Fibroblast of skin of back (primary cell): ENCODE measurements at regions not wholly inside any gene's neighbourhood (a gene's known extent, or its start where the extent isn't known, plus 50 kb on each side); places are given as distances from the start of the nearest gene placed in this dataset.
"Not testable (repeated sequence)": the region's sequence is repeated elsewhere in the genome, so short reads cannot be mapped to it uniquely, and the experiment has no call there.

ENCODE experiments used
- DNase-seq: peaks from one replicate; pipeline ENCODE4 v3.0.0-alpha.2; 2013

DNA sequence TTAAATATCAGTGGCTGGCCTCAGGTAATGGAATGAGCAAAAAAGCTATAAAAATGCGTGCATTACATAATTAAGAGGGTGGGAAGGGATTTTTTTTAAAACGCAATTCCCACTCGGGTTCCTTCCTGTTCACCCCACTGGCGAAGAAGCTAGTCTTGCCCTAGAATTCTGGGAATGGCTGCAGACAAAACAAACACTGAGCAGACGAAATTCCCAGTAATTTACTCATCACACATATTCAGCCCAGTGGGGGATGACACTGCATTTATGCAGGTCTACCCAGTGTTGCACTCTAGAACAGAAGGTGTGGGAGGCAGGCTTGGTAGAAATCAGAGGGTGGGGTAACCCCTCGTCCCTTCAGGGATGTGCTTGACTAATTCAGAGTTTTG is 2695.0 kb upstream of the DEFB115 start:
- peak; percentile 93 for DNase-seq

- DNase-seq, result peak; percentile 96
Measured at GRCh38 chr20:28562899-28563521, 2694.5 kb upstream of the DEFB115 start.

- DNase-seq, result not testable (repeated sequence)
Measured at GRCh38 chr20:28564024-28564423, 2693.4 kb upstream of the DEFB115 start.

DNA sequence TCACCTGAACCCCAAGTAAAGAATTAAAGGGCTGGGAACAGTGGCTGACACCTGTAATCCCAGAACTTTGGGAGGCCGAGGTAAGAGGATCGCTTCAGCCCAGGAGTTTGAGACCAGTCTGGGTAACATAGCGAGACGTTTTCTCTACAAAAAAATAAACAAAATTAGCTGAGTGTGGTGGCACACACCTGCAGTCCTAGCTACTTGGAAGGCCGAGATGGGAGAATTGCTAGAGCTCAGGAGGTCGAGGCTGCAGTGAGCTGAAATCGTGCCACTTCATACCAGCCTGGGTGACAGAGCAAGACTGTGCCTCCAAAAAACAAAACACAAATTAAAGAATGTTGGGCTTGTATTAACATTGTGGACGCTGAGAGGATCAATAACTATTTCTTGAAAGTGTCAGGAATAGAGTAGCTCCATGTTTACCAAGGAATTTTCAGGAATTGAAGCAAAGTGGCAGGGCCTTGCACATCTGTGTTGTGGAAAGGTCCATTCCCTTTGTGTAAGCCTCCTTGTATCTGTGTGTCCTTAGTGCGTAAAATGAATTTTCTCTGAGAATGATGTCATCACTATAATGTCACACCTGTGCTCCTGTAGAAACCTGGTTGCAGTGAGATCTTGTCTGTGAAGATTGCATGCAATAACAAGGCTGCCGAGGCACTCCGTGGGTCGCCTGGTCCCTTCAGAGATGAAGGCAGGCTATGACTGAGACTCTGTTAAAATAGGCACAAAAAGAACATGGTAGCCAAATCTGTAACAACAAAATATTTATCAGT is 2692.6 kb upstream of the DEFB115 start:
- DNase-seq, result not testable (repeated sequence)

DNA sequence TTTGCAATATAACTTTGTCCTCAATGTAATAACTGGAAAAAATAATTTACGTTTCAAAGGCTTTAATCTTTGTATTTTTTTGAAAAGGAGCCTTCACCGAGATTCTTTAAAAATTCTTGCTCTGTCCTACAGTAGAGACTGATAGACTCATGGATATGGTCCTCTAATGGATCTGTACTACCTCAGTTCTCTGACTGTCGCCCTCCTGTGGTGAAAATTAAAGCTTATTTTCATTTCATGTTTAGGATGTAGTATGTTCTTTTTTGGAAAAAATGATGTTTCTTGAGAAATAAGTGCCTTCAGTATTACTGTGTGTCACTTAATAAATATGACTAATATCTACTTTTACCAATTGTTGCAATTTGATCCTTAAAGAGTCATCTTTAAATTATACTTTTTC is 2681.5 kb upstream of the DEFB115 start:
- peak; percentile 22 for DNase-seq

- DNase-seq, result not testable (repeated sequence)
Measured at GRCh38 chr20:28591680-28592079, 2665.8 kb upstream of the DEFB115 start.

DNA sequence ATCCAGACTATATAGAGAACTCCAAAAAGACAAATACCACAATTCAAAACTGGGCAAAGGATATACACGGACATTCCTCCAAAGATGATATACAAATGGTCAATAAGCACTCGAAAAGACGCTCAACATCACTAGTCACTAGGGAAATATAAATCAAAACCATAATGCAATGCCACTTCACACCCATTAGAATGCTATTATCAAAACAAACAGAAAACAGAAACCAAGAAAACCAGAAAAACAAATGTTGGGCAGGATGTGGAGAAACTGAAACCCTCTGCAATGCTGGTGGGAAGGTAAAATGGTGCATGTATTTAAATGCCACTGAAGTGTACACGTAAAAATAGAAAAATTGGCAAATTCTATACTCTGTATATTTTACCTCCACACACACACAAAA is 2664.1 kb upstream of the DEFB115 start:
- DNase-seq, result not testable (repeated sequence)

GRCh38 chr20:28594476-28594875 is 2663.0 kb upstream of the DEFB115 start:
- DNase-seq, result peak; percentile 59

DNA sequence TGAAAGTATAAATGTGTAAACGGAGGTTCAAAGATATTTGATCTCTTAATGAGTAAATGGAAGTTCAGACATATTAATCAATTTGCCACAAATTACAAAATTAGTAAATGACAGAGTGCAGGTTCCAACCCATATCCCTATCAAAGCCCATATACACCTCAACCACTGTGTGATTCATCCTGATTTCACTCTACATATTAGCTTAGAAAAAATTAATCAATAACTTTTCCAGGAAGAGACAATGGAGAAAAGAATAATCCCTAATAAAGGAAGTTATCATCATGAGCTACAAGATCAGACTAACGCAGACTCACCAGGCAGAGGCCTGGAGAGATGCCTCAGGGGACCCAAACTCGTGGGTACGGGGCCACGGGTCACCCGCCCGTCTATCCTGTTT is 2655.5 kb upstream of the DEFB115 start:
- DNase-seq, result not testable (repeated sequence)

- peak; percentile 96 for DNase-seq
Measured at GRCh38 chr20:28602403-28603217, 2654.9 kb upstream of the DEFB115 start.

DNA sequence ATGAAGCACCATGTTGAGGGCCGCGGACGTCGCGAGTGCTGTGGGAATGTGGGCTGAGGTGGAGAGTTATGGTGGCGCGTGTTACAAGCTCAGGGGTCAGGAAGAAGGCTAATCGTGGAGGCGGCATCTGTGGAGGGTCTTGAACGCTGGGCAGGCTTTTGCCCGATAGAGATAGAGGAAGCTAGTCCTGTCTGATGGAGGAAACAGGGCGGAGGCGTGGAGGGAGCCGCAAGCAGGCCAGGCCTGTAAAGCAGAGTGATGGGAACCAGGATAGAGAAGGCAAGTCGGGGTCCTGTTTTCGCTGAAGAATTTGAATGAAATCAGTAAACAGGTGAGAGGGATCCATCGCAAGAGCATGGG is 2654.3 kb upstream of the DEFB115 start:
- DNase-seq, result not testable (repeated sequence)

- no peak for DNase-seq
Measured at GRCh38 chr20:28616354-28616753, 2641.1 kb upstream of the DEFB115 start.

GRCh38 chr20:28619956-28620651 is 2637.4 kb upstream of the DEFB115 start:
- DNase-seq, result not testable (repeated sequence)

DNA sequence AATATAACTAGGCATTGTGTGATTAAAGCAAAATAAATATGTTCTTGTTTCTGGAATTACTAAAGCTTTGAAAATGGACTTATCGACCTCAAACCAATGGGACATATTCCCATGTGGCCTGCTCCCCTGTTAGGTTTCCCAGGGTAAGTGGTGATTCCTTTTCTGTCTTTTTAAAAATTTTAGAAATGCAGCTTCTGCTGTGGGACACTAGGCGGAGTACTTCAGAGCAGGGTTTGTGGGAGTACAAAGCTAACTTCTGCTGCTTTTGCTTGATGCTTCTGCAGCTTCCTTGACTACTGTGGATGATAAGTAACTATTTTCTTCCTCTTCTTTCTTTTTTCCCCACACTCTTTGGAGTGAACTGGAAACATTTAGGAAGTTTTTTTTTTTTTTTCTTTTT is 2632.4 kb upstream of the DEFB115 start:
- not testable (repeated sequence) for DNase-seq

DNA sequence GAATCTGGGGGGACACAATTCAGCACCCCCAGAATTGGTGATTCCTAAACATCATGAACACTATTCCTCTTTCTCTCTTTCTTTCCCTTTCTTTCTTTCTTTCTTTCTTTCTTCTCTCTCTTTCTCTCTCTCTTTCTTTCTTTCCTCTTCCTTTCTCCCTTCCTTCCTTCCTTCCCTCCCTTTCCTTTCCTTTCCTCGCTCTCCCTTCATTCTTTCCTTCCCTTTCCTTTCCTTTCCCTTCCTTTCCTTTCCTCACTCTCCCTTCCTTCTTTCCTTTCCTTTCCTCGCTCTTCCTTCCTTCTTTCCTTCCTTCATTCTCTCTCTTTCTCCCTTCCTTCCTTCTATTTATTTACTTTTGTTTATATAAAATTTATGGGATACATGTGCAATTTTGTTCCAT is 2616.6 kb upstream of the DEFB115 start:
- not testable (repeated sequence) for DNase-seq
